CD14-positive monocyte (primary cell): ENCODE measurements at regions not wholly inside any gene's neighbourhood (a gene's known extent, or its start where the extent isn't known, plus 50 kb on each side); places are given as distances from the start of the nearest gene placed in this dataset.

Experiments used
- DNase-seq, 3 donors: peaks; one replicate each; pipeline ENCODE4 v3.0.0-alpha.2; 2011 to 2022
- H2AFZ ChIP-seq: 2 replicates; pipeline ENCODE4 v1.6.0; 2012; ENCODE audit warnings: mild to moderate bottlenecking, low read depth, low read length, inconsistent platforms; ENCODE audit not compliant: insufficient read depth, poor library complexity, severe bottlenecking
- H3K27ac ChIP-seq, 2 donors: 1 replicate in 1 of 2; 2 replicates in 1 of 2; pipeline ENCODE4 v1.5.1; 2012 to 2013; ENCODE audit warnings: low read length in 2 of 2, control low read depth in 1 of 2, inconsistent platforms in 1 of 2, low read depth in 1 of 2, mild to moderate bottlenecking in 1 of 2
- H3K27me3 ChIP-seq, 2 donors: one replicate each; pipeline versions ENCODE4 v1.6.0 to v1.6.1; 2011 to 2013; ENCODE audit warnings: low read length in 2 of 2; ENCODE audit not compliant: control insufficient read depth in 2 of 2, insufficient read depth in 2 of 2
- H3K36me3 ChIP-seq, 2 donors: replicated peaks in 1 of 2; 1 replicate in 1 of 2; 2 replicates in 1 of 2; pipeline versions ENCODE4 v1.5.1 to v1.6.1; 2012 to 2013; ENCODE audit warnings: low read length in 2 of 2, control low read depth in 1 of 2, inconsistent platforms in 1 of 2, mild to moderate bottlenecking in 1 of 2; ENCODE audit not compliant: insufficient read depth in 2 of 2, control insufficient read depth in 1 of 2
- H3K4me1 ChIP-seq, 2 donors: 1 replicate in 1 of 2; 2 replicates in 1 of 2; pipeline versions ENCODE4 v1.5.1 to v1.6.1; 2012 to 2013; ENCODE audit warnings: low read length in 2 of 2, control low read depth in 1 of 2, inconsistent platforms in 1 of 2, mild to moderate bottlenecking in 1 of 2, moderate library complexity in 1 of 2; ENCODE audit not compliant: insufficient read depth in 2 of 2, control insufficient read depth in 1 of 2
- H3K4me2 ChIP-seq: replicated peaks from 2 replicates; pipeline ENCODE3; 2012; ENCODE audit warnings: low read length, moderate library complexity, mild to moderate bottlenecking; ENCODE audit not compliant: poor library complexity, severe bottlenecking; ENCODE audit errors: extremely low read depth
- H3K4me3 ChIP-seq, 3 experiments: fragments of 200-600 bp in 1 of 3; sonication (generic) in 1 of 3; replicated peaks in 1 of 3; 1 replicate in 2 of 3; 2 replicates in 1 of 3; pipeline ENCODE4 v1.5.1; 2011 to 2013; ENCODE audit warnings: low read length in 3 of 3, mild to moderate bottlenecking in 3 of 3, control low read depth in 2 of 3, low read depth in 2 of 3, inconsistent platforms in 1 of 3, moderate library complexity in 1 of 3
- H3K79me2 ChIP-seq: 2 replicates; pipeline ENCODE4 v1.6.0; 2012; ENCODE audit warnings: mild to moderate bottlenecking, control low read depth, inconsistent platforms, low read length, moderate library complexity; ENCODE audit not compliant: insufficient read depth
- H3K9ac ChIP-seq: 2 replicates; pipeline ENCODE4 v1.6.0; 2017; ENCODE audit warnings: low read length, mild to moderate bottlenecking; ENCODE audit not compliant: insufficient read depth, poor library complexity, severe bottlenecking
- H3K9me3 ChIP-seq, 2 donors: replicated peaks in 1 of 2; 1 replicate in 1 of 2; 2 replicates in 1 of 2; pipeline versions ENCODE4 v1.5.1 to v1.6.1; 2012 to 2013; ENCODE audit warnings: low read length in 2 of 2, control low read depth in 1 of 2; ENCODE audit not compliant: control insufficient read depth in 1 of 2, insufficient read depth in 1 of 2
- H4K20me1 ChIP-seq: 2 replicates; pipeline ENCODE4 v1.6.0; 2012; ENCODE audit warnings: mild to moderate bottlenecking, low read length, control low read depth, moderate library complexity; ENCODE audit not compliant: insufficient read depth
- H3K27ac Mint-ChIP-seq, 7 donors: one replicate each; pipeline ENCODE4 v1.8.0; 2020; ENCODE audit warnings: mild to moderate bottlenecking in 7 of 7, mixed read lengths in 7 of 7, moderate library complexity in 6 of 7, inconsistent platforms in 2 of 7
- H3K27me3 Mint-ChIP-seq, 3 donors: one replicate each; pipeline ENCODE4 v1.8.0; 2021 to 2022; ENCODE audit warnings: low read depth in 3 of 3, mild to moderate bottlenecking in 3 of 3, mixed read lengths in 3 of 3, moderate library complexity in 3 of 3, inconsistent platforms in 1 of 3
- H3K36me3 Mint-ChIP-seq, 2 donors: one replicate each; pipeline ENCODE4 v1.8.0; 2020; ENCODE audit warnings: mixed read lengths in 2 of 2, inconsistent platforms in 1 of 2, mild to moderate bottlenecking in 1 of 2
- H3K4me1 Mint-ChIP-seq: one replicate; pipeline ENCODE4 v1.8.0; 2020; ENCODE audit warnings: mild to moderate bottlenecking, mixed read lengths
- H3K4me3 Mint-ChIP-seq, 2 donors: one replicate each; pipeline ENCODE4 v1.8.0; 2020; ENCODE audit warnings: mild to moderate bottlenecking in 2 of 2, mixed read lengths in 2 of 2, moderate library complexity in 1 of 2
- H3K9me3 Mint-ChIP-seq, 7 donors: one replicate each; pipeline ENCODE4 v1.8.0; 2020 to 2022; ENCODE audit warnings: mixed read lengths in 7 of 7, mild to moderate bottlenecking in 6 of 7, moderate library complexity in 6 of 7, inconsistent platforms in 2 of 7
- WGBS: methylation state at CpG from one replicate; pipeline ENCODE4 v1.1.5; 2013; ENCODE audit warnings: missing lambda C conversion rate; ENCODE audit not compliant: insufficient coverage; 5-methylcytosine and 5-hydroxymethylcytosine counted together
- intact Hi-C, 2 donors: fragments of 100-400 bp; cut with micrococcal nuclease; formaldehyde crosslinking; loops; one replicate each; pipeline versions ENCODE4 v1.15.0 to v1.15.1; 2023
- TF ChIP-seq, protein P1 (sequence below): fragments of 200-600 bp; IDR thresholded peaks from one replicate; pipeline ENCODE4 v1.8.0; 2022; ENCODE audit warnings: antibody characterized with exemption, mild to moderate bottlenecking

DNA sequence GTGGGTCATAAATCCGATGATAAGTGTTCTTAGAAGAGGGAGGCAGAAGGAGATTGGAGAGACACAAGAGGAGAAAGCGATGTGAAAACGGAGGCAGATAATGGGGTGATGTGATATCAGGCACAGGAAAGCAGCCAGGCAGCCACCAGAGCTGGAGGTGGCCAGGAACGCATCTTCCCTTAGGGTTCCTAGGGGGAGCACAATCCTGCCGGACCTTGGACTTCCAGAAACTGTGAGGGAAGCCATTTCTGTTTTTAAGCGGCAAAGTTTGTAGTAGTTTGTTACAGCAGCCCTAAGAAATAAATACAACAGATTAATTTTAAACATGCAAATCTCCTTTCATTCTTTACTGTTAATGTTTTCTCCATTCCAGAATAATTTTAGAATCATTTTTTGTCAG, 259.9 kb upstream of the TMC3 start:
- no peak overlapping the region for H3K4me3 ChIP-seq
- WGBS = 97% methylated on average over 3 of the region's 6 CpGs
- Mint-ChIP-seq H3K27ac (no peak overlapping the region), H3K27me3 (peaks cover 0 to 1% (median 0%) of the 10 kb centered on the region in 3 donors), H3K36me3 (no peaks in the 10 kb centered on the region), H3K4me1 (no peaks in the 10 kb centered on the region), H3K4me3 (no peak overlapping the region), H3K9me3 (peaks cover 1 to 18% (median 6%) of the 10 kb centered on the region in 7 donors)
- H3K4me1 ChIP-seq = no peaks in the 10 kb centered on the region
- H3K4me2 ChIP-seq = no peak overlapping the region
- H2AFZ ChIP-seq = no peak overlapping the region
- DNase-seq = no peak
- intact Hi-C loops = no loop called here
- no peak overlapping the region for H3K9ac ChIP-seq
- H3K27ac ChIP-seq = no peak overlapping the region
- no peaks in the 10 kb centered on the region for H3K79me2 ChIP-seq
- no peaks in the 10 kb centered on the region for H3K27me3 ChIP-seq
- peaks cover 0 to 4% of the 10 kb centered on the region in 2 donors for H3K9me3 ChIP-seq
- TF ChIP-seq, protein P1, sequence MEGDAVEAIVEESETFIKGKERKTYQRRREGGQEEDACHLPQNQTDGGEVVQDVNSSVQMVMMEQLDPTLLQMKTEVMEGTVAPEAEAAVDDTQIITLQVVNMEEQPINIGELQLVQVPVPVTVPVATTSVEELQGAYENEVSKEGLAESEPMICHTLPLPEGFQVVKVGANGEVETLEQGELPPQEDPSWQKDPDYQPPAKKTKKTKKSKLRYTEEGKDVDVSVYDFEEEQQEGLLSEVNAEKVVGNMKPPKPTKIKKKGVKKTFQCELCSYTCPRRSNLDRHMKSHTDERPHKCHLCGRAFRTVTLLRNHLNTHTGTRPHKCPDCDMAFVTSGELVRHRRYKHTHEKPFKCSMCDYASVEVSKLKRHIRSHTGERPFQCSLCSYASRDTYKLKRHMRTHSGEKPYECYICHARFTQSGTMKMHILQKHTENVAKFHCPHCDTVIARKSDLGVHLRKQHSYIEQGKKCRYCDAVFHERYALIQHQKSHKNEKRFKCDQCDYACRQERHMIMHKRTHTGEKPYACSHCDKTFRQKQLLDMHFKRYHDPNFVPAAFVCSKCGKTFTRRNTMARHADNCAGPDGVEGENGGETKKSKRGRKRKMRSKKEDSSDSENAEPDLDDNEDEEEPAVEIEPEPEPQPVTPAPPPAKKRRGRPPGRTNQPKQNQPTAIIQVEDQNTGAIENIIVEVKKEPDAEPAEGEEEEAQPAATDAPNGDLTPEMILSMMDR = no peak
- no peaks in the 10 kb centered on the region for H4K20me1 ChIP-seq
- no peaks in the 10 kb centered on the region for H3K36me3 ChIP-seq

DNA sequence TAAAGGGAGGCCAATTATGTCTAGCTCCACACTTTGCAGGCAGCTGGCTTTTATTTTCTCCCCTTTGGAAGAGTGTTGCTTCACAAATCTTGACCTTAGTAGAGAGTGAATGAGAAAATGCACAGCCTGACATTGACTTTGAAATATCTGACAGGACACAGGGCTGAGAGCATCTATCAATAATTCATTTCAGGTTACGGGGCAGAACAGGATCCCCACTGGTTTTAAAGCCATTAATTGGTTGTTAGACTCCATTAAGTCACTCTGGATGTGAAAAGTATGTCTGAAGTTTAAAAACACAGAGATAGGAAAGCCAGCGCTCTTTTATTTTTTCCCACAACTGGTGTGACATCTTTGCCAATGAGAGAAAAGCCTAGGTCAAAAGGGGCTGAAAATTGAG, 251.9 kb upstream of the TMC3 start:
- Histone ChIP-seq H3K27ac (no peak overlapping the region), H4K20me1 (no peaks in the 10 kb centered on the region), H3K36me3 (no peaks in the 10 kb centered on the region), H3K4me2 (no peak overlapping the region), H3K4me3 (no peak overlapping the region), H3K27me3 (no peaks in the 10 kb centered on the region), H3K9me3 (no peaks in the 10 kb centered on the region), H2AFZ (no peak overlapping the region), H3K9ac (no peak overlapping the region), H3K4me1 (no peaks in the 10 kb centered on the region), H3K79me2 (no peaks in the 10 kb centered on the region)
- no CpG with 5 or more reads among the region's 2 CpGs for WGBS
- H3K4me3 Mint-ChIP-seq = no peak overlapping the region
- H3K27me3 Mint-ChIP-seq = peaks cover 0 to 2% (median 2%) of the 10 kb centered on the region in 3 donors
- no peak for DNase-seq
- TF ChIP-seq, protein P1 = no peak
- intact Hi-C loops = no loop called here
- H3K9me3 Mint-ChIP-seq = peaks cover 0 to 6% (median 2%) of the 10 kb centered on the region in 7 donors
- H3K27ac Mint-ChIP-seq = no peak overlapping the region
- H3K4me1 Mint-ChIP-seq = no peaks in the 10 kb centered on the region
- no peaks in the 10 kb centered on the region for H3K36me3 Mint-ChIP-seq
